ENCODE measurements at regions not wholly inside any gene's neighbourhood (a gene's known extent, or its start where the extent isn't known, plus 50 kb on each side); places are given as distances from the start of the nearest gene placed in this dataset.
"Not testable (repeated sequence)": the region's sequence is repeated elsewhere in the genome, so short reads cannot be mapped to it uniquely, and the experiment has no call there.

DNA sequence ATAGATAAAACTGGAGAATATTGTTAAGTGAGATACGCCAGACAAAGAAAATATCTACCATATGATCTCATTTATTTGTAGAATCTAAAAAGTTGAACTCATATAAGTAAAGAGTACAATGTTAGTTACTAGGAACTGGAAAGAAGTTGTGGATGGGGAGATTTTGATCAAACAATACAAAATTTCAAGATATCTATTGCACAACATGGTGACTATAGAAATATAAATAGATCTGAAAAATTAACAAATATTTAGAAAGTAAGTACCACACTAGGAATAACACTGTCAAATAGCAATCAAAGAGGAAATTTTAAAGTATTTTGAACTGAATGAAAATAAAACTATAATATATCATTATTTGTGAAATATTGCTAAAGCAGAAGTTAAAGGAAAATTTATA, 437.2 kb downstream of the AASDHPPT start:
- no peak for FAIRE-seq

DNA sequence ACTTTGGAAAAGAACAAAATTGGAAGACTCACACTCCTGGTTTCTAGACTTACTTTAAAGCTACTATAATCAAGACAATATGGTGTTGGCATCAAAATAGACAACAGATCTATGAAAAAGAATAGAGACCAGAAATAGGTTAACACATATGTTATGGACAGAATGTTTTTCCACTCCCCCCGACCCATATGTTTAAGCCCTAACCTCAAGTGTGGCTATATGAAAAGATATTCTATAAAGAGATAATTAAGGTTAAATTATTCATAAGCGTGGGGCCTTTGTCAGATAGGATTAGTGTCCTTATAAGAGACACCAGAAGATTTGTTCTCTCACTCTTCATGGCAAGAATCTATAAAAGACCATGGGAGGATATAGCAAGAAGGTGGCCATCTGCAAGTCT, 440.0 kb downstream of the AASDHPPT start:
- no peak for FAIRE-seq

GRCh38 chr11:106520146-106520912, 442.9 kb downstream of the AASDHPPT start:
- FAIRE-seq: no peak

- no peak for FAIRE-seq
These were observed 443.5 kb downstream of the AASDHPPT start for GRCh38 chr11:106520920-106521319.

- FAIRE-seq: no peak
These were observed 445.7 kb downstream of the AASDHPPT start for GRCh38 chr11:106523171-106523570.

DNA sequence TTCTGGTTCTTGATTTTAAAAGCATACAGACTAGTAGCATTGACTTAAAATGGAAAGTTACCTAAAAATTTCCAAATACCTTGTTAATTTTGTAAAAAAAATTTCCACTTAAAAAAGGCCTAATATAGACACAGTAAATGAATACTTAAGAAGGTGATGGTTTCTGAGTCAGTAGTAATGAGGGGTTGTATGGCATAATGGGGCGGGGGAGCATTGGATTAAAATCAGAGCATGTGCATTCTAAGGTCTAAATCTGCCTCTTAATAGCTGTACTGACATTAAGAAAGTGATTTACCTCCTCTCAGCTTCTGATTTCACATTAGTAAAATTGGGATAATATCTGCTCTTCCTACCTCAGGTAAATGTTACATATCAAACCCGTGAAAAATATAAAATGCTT, 446.5 kb downstream of the AASDHPPT start:
- FAIRE-seq: no peak

- no peak for FAIRE-seq
These were observed 447.0 kb downstream of the AASDHPPT start for GRCh38 chr11:106524436-106524835.

GRCh38 chr11:106531648-106532047, 454.2 kb downstream of the AASDHPPT start:
- not testable (repeated sequence) for FAIRE-seq

- peak; percentile 66 for FAIRE-seq
These were observed 455.6 kb downstream of the AASDHPPT start for GRCh38 chr11:106533046-106533445.

DNA sequence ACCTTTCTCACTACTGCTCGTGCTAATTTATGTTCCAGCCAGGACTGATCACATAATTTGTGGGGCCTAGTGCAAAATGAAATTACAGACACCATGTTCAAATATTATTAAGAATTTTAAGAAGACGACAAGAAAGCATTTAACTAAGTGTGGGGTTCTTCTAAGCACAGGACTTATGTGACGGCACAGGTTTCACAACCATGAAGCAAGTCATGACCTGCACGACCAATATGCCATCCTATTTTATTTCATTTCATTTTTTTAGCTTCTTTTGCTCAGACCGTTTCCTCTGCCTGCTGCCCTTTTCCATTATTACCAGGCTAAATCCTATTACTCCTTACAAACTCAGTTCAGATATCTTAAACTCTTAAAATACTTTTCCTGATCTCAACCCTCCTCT, 462.5 kb downstream of the AASDHPPT start:
- no peak for FAIRE-seq

DNA sequence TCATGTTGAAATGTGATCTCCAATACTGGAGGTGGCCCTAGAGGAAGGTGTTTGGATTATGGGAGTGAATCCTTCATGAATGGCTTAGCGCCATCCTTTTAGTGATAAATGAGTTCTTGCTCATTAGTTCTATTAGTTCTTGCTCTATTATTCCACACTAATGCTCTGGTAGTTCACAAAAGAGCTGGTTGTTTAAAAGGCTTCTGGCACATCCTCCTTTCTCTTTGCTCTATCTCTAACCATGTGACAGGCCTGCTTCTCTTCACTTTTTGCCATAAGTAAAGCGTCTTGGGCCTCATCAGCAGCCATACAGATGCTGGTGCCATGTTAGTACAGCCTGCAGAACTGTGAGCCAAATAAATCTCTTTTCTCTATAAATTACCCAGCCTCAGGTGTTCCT, 469.9 kb downstream of the GUCY1A2 start:
- FAIRE-seq: no peak

DNA sequence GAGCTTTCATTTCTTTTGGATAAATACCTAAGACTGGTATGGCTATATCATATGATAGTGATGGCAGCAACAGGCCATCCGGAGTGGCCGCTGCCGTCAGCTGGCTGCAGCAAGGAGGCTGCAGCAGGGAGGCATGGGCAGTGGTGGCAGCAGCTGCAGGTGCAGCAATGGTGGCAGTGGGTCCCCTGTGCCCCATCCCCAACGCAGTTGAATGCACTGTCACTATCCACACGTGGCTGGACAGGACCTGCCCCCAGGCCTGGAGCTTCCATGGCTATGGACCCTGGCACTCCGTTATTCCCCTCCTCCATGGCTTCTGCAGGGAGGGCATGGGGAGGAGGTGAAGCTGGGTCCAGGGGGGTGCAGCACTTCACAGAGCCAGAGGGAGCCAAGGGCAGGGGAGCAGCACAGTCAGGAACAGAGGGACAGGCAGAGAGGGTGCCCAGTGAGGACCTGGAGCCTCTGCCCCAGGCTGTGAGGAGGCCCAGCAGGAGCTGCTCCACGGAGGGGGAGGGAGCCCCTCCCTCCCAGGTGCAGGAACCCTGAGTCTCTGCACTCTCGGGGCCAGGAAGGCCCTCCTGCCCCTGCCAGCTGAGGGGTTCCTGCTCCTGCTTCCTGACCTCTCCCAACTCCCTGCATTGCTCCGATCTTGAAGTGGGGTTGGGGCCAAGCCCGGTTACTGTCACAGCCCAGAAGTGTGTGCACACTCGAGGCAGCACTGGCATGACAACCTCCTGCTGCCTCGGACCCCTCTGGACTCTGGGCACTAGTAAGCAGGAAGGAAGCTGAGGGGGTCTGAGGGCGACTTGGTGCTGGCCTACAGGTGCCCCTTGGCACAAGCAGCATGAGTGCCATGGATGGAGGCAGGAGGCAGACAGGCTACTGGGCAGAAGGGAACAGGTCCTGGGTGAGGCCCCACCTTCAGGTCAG, 466.3 kb downstream of the GUCY1A2 start:
- FAIRE-seq: no peak

DNA sequence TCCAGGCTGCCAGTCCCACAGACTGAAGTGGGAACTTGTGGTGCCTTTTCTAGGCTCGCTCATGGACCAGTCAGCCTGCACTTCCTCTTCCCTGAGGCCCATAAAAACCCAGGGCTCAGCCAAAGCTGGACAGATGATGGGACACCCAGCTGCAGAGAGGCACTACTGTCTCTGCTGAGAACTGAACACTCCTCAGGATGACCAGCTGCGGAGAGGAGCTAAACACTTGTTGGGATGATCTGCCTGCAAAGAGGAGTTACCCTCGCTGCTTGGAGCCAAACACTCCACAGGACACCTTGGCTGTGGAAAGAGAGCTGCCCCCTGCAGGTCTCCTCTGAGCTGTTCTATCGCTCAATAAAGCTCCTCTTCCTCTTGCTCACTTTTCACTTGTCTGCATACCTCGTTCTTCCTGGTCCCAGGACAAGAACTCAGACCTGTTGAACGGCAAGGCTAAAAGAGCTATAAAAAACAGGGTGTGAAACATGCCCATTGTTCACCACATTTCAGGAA, 465.5 kb downstream of the GUCY1A2 start:
- FAIRE-seq: no peak

- FAIRE-seq: no peak
These were observed 465.0 kb downstream of the GUCY1A2 start for GRCh38 chr11:106553304-106553703.

- FAIRE-seq: not testable (repeated sequence)
These were observed 462.6 kb downstream of the GUCY1A2 start for GRCh38 chr11:106555566-106556250.

GRCh38 chr11:106565326-106565725, 452.9 kb downstream of the GUCY1A2 start:
- no peak for FAIRE-seq

- FAIRE-seq: no peak
These were observed 449.6 kb downstream of the GUCY1A2 start for GRCh38 chr11:106568632-106569031.

DNA sequence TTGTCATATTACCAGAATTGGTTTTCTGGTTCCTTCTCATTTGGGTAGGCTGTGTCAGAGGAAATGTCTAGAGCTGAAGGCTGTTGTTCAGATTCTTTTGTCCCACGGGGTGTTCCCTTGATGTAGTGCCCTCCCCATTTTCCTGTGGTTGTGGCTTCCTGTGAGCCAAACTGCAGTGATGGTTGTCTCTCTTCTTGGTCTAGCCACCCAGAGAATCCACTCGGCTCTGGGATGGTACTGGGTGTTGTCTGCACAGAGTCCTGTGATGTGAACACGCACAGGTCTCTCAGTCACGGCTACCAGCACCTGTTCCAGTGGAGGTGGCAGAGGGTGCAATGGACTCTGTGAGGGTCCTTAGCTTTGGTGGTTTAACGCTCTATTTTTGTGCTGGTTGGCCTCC, 440.9 kb downstream of the GUCY1A2 start:
- not testable (repeated sequence) for FAIRE-seq

DNA sequence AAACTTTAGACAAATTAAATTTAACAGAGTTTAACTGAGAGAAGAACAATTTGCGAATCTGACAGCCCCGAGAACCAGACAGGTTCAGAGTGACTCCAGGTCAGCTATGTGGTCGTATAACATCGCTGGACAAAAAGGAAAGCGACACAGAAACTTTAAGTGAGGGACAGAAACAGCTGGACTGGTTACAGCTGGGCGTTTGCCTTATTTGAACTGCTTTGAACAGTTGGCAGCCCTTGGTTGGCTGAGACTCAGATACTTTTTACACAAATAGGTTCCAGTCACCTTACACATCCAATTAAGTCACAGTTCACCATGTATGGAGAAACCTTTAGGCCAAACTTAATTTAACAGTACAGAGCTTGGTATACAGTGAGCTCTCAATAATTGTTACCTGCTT, 436.9 kb downstream of the GUCY1A2 start:
- no peak for FAIRE-seq

GRCh38 chr11:106585061-106585460, 433.2 kb downstream of the GUCY1A2 start:
- FAIRE-seq: no peak

DNA sequence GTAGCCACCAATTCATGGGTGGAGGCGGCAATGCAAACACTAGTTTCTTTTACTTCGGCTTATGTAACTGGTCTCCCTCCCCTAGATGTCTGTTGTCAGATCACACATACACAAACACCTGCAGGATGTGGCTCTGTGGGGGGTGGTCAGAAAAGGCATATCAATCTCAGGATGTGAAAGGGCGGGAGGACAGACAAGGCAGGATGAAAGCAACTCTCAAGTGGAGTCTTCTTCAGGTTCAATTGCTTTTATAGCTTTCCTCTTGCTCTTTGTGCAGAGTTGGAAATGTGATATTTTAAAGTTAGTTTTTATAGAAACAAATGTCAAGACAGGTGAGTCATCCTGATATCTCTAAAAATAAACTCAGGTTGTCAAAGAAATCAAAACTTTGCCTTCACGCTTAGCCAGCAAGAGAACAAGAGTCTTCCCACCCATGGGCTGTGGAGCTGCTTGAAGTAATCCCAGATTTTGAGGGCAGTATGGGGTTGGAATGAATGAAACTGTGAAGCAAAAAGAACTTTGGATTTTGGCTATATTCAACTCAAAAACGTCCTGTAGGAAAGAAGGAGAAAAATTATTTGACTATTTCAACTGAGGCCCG, 423.4 kb downstream of the GUCY1A2 start:
- FAIRE-seq: no peak

- no peak for FAIRE-seq
These were observed 416.5 kb downstream of the GUCY1A2 start for GRCh38 chr11:106601684-106602297.

Data from G401.6 (cell line).